PFSK-1 (cell line): ENCODE measurements at regions not wholly inside any gene's neighbourhood (a gene's known extent, or its start where the extent isn't known, plus 50 kb on each side); places are given as distances from the start of the nearest gene placed in this dataset.

Experiments used
- FOXP2 ChIP-seq: optimal IDR thresholded peaks from 2 replicates; pipeline ENCODE3; 2011; ENCODE audit warnings: borderline replicate concordance, control low read depth, inconsistent platforms; ENCODE audit not compliant: insufficient read depth; ENCODE audit errors: extremely low read length, extremely low read depth
- POLR2AphosphoS5 ChIP-seq: IDR thresholded peaks from 2 replicates; pipeline ENCODE4 v1.6.1; 2012; ENCODE audit warnings: low read depth, mild to moderate bottlenecking, control low read depth, low read length, moderate library complexity
- REST ChIP-seq, 2 experiments: IDR thresholded peaks; 2 replicates each; pipeline versions ENCODE4 v1.6.1 to v1.8.0; 2011 to 2012; ENCODE audit warnings: low read depth in 2 of 2, low read length in 2 of 2, control low read depth in 1 of 2, inconsistent platforms in 1 of 2, mild to moderate bottlenecking in 1 of 2, moderate library complexity in 1 of 2; ENCODE audit not compliant: insufficient read depth in 1 of 2
- SIN3A ChIP-seq: IDR thresholded peaks from 2 replicates; pipeline ENCODE4 v1.6.1; 2012; ENCODE audit warnings: mild to moderate bottlenecking, low read length, moderate library complexity, borderline replicate concordance; ENCODE audit not compliant: insufficient read depth
- TAF1 ChIP-seq: IDR thresholded peaks from 2 replicates; pipeline ENCODE4 v1.6.1; 2012; ENCODE audit warnings: low read length, control low read depth, borderline replicate concordance; ENCODE audit not compliant: insufficient read depth

DNA sequence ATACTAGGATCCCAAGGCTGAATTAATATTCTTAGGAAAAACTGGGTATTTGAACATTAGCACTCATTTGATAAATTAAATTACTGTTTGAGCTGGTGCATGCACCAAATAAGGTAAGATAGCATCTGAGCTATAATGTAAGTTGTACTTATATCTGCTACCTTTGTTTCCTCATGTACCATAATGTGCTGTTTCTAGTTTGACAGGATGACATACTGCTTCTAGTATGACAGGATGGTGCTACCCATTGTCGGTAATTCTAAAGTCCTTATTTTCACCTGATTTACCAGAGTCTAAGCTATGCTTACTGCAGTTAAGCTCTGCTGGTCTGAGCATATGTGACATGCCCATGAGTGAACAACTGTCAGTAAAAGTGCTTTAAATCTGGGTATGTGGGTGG lies 1017.5 kb upstream of the IGFBP7 start:
- TF ChIP-seq FOXP2 (no peak), REST (IDR thresholded peaks at IDR 0.05; ENCODE audit: insufficient read depth in 1 of 2, low read depth in 2 of 2, low read length in 2 of 2) (no peak), POLR2AphosphoS5 (no peak), TAF1 (no peak), SIN3A (no peak)

DNA sequence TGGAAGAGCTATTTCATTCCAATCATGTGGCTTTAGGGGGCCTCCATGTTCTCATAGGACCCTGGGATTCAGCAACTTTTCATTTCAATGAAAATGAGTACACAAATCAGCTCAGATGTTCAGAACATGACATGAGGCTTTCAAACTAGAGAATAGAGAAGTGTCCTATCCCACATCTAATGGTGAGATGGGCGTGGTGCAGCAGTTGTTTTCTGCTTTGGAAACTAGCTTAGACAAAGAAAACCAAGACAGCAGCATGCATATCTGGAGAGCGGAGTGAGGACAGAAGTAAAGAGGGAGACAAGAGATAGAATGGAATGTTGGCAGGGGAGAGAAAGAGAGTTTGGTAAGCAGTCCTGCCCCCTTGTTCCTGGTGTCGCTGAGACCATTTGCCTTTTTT lies 1009.1 kb upstream of the IGFBP7 start:
- no peak for TF ChIP-seq TAF1
- TF ChIP-seq FOXP2: no peak

- TF ChIP-seq FOXP2 (no peak), REST (IDR thresholded peaks at IDR 0.05; ENCODE audit: insufficient read depth in 1 of 2, low read depth in 2 of 2, low read length in 2 of 2) (no peak), TAF1 (no peak), POLR2AphosphoS5 (no peak), SIN3A (no peak)
These were observed 1002.9 kb upstream of the IGFBP7 start for GRCh38 chr4:58113126-58113525.

- TF ChIP-seq POLR2AphosphoS5 (no peak), SIN3A (no peak), REST (IDR thresholded peaks at IDR 0.05; ENCODE audit: insufficient read depth in 1 of 2, low read depth in 2 of 2, low read length in 2 of 2) (no peak), FOXP2 (no peak), TAF1 (no peak)
These were observed 1001.6 kb upstream of the IGFBP7 start for GRCh38 chr4:58111818-58112217.

DNA sequence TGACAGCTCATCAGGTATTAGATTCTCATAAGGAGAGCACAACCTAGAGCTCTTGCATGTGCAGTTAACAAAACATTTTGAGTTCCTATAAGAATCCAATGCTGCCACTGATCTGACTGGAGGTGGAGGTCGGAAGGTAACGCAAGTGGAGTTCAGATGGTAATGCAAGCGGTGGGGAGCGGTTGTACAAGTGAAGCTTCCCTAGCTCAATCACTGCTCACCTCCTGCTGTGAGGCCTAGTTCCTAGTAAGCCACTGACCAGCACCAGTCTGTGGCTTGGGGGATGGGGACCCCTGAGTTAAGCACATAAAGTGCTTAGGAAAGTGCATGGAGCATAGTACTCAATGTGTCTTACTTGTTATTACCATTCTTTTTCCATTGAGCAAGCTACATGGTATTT lies 983.2 kb upstream of the IGFBP7 start:
- no peak for TF ChIP-seq POLR2AphosphoS5
- TF ChIP-seq REST (IDR thresholded peaks at IDR 0.05; ENCODE audit: insufficient read depth in 1 of 2, low read depth in 2 of 2, low read length in 2 of 2): no peak
- TF ChIP-seq SIN3A: no peak
- TF ChIP-seq TAF1: no peak
- TF ChIP-seq FOXP2: no peak
